ENCODE measurements at regions not wholly inside any gene's neighbourhood (a gene's known extent, or its start where the extent isn't known, plus 50 kb on each side); places are given as distances from the start of the nearest gene placed in this dataset.

DNA sequence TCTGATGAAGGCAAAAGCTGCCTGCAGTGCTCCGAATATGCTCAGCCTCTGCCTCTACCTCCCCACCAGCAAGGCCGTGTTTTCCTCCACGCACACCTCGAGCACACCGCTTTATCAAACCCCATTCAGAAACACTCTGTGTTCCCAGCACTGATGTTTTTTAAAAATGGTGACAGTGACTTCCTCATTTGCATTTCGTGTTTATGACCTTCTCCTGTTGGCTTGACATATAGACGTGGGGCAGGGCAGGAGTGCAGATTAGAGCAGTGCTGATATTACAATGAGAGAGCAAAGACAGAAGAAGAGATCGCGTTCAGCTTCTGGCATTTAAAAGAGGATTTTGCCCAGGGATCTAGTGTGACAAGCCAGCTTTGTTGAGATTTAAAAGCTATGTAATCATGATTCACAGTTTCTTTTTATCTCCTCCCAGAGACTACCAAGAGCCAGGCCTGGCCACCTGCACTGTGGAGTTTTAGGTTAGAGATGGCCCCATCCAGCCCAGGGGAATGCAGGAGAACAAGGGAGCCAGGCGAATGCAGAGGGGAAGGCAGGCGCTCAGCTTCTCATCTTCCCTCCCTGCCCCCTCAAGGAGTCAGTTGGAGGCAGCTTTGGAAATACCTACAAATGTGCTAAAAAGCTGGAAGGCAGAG, 61.5 kb upstream of the NEDD4L start:
- Mint-ChIP-seq H3K4me3 (no peak overlapping the region), H3K27ac (no peak overlapping the region), H3K4me1 (peaks cover 6% of the 10 kb centered on the region), H3K36me3 (ENCODE audit: low read depth) (no peaks in the 10 kb centered on the region), H3K27me3 (no peaks in the 10 kb centered on the region), H3K9me3 (no peaks in the 10 kb centered on the region)
- DNase-seq, result no peak
- intact Hi-C loops (cut with micrococcal nuclease), result no loop called here
- ChIA-PET POLR2A (no interaction called here), CTCF (interaction anchor here (0.8 kb wide), 1 partner anchor 139 kb away, joined by 3 read pairs; no protein-coding TSS in a partner anchor)
- TF ChIP-seq, protein P1, sequence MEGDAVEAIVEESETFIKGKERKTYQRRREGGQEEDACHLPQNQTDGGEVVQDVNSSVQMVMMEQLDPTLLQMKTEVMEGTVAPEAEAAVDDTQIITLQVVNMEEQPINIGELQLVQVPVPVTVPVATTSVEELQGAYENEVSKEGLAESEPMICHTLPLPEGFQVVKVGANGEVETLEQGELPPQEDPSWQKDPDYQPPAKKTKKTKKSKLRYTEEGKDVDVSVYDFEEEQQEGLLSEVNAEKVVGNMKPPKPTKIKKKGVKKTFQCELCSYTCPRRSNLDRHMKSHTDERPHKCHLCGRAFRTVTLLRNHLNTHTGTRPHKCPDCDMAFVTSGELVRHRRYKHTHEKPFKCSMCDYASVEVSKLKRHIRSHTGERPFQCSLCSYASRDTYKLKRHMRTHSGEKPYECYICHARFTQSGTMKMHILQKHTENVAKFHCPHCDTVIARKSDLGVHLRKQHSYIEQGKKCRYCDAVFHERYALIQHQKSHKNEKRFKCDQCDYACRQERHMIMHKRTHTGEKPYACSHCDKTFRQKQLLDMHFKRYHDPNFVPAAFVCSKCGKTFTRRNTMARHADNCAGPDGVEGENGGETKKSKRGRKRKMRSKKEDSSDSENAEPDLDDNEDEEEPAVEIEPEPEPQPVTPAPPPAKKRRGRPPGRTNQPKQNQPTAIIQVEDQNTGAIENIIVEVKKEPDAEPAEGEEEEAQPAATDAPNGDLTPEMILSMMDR (IDR thresholded peaks at IDR 0.05), result no peak
- no peak for ATAC-seq (ENCODE audit: low read depth)

GRCh38 chr18:57981308-57982028, 62.6 kb upstream of the NEDD4L start:
- intact Hi-C loops (cut with micrococcal nuclease), result no loop called here
- H3K27me3 Mint-ChIP-seq, result no peaks in the 10 kb centered on the region
- H3K4me3 Mint-ChIP-seq, result no peak overlapping the region
- H3K9me3 Mint-ChIP-seq, result no peaks in the 10 kb centered on the region
- TF ChIP-seq, protein P1 (IDR thresholded peaks at IDR 0.05), result no peak
- POLR2A ChIA-PET, result no interaction called here
- no peaks in the 10 kb centered on the region for H3K36me3 Mint-ChIP-seq (ENCODE audit: low read depth)
- no peak for DNase-seq
- no peak for ATAC-seq (ENCODE audit: low read depth)
- H3K27ac Mint-ChIP-seq, result no peak overlapping the region
- CTCF ChIA-PET, result no interaction called here
- peaks cover 7% of the 10 kb centered on the region for H3K4me1 Mint-ChIP-seq

DNA sequence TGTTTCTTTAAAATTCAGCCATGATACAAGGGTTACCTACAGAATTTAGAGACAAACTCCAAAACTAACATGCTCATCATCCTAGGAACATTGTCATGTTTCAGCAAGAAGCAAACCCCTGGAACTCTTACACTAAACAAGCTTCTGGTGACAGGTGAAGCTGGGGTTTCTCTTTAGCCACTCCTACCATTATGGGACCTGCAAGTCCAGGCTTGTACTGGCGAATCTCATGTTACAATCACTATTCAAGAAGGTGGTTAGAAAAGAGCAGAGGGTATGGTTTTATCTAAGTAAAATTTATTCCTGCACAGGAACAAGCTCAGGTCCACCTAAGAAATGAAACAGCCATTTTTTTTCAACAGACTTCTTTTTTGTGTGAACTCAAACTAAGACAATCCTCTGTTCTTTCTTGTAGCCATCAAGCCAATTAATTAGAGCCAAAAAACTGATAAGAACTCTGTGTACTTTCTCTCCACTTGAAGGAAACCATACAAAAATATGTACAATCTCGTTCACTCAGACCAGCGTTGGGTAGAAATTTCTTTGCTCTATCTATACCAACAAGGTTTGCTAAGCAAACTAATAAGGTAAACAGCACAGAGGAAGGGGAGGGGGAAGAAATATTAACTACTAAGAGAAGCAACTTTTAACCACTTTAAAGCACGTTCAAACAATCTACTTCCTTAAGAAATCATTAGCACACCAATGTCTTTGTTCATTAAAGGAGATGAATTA, 63.3 kb upstream of the NEDD4L start:
- ATAC-seq (ENCODE audit: low read depth), result no peak
- H3K9me3 Mint-ChIP-seq, result no peaks in the 10 kb centered on the region
- no peak overlapping the region for H3K27ac Mint-ChIP-seq
- intact Hi-C loops (cut with micrococcal nuclease), result no loop called here
- TF ChIP-seq, protein P1 (IDR thresholded peaks at IDR 0.05), result no peak
- ChIA-PET POLR2A (no interaction called here), CTCF (interaction anchor here (1.3 kb wide), 1 partner anchor 141 kb away, joined by 3 read pairs; no protein-coding TSS in a partner anchor)
- no peak for DNase-seq
- H3K27me3 Mint-ChIP-seq, result no peaks in the 10 kb centered on the region
- no peaks in the 10 kb centered on the region for H3K36me3 Mint-ChIP-seq (ENCODE audit: low read depth)
- H3K4me1 Mint-ChIP-seq, result peaks cover 14% of the 10 kb centered on the region
- no peak overlapping the region for H3K4me3 Mint-ChIP-seq

DNA sequence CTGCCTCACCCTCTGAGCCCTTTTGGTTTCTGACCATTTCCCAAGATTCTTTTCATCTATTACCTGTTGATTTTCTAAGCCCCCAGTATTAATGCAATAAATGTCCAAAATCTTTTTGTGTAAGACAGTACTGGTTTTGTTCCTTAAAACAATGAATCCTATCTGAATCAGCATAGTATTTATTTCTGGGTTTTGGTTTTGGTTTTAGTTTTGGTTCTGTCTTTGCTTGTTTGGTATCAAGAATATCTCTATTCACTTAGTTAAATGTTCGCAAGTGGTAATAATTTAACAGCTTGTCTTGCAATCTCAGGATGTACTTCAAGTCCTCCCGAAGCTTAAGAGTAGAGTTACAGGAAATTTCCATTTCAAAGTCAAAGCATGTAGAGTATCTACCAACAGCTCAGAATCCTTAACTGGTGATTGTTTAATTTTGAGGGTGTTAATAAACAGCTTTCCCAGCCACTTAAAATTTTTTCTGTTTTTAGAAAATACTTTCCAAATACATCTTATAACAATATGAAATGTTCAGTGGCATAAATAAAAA, 67.7 kb upstream of the NEDD4L start:
- peak overlapping the region; percentile 35 for H3K4me3 Mint-ChIP-seq

More for the DNA sequence above, 67.7 kb upstream of the NEDD4L start:
- H3K27ac Mint-ChIP-seq, result no peak overlapping the region
- DNase-seq (no peak), ATAC-seq (ENCODE audit: low read depth) (no peak)
- POLR2A ChIA-PET, result no interaction called here
- H3K9me3 Mint-ChIP-seq, result no peaks in the 10 kb centered on the region
- intact Hi-C loops (cut with micrococcal nuclease), result no loop called here
- TF ChIP-seq, protein P1 (IDR thresholded peaks at IDR 0.05), result no peak
- H3K36me3 Mint-ChIP-seq (ENCODE audit: low read depth), result no peaks in the 10 kb centered on the region
- CTCF ChIA-PET, result interaction anchor here (1.1 kb wide), 2 partner anchors 17 to 67 kb away, joined by 3 to 4 read pairs; partner anchors contain the start of gene NEDD4L
- no peaks in the 10 kb centered on the region for H3K27me3 Mint-ChIP-seq
- H3K4me1 Mint-ChIP-seq, result peaks cover 11% of the 10 kb centered on the region
